ENCODE measurements at regions not wholly inside any gene's neighbourhood (a gene's known extent, or its start where the extent isn't known, plus 50 kb on each side); places are given as distances from the start of the nearest gene placed in this dataset.

- Histone ChIP-seq H3K4me1 (ENCODE audit: low read length) (no peaks in the 10 kb centered on the region), H3K27me3 (ENCODE audit: low read depth, low read length) (no peaks in the 10 kb centered on the region), H3K79me2 (ENCODE audit: low read length) (no peaks in the 10 kb centered on the region), H2AFZ (ENCODE audit: low read depth, low read length) (no peak overlapping the region), H3K36me3 (replicated peaks; ENCODE audit: low read depth, low read length) (no peaks in the 10 kb centered on the region), H3K9me3 (ENCODE audit: insufficient read depth, low read length) (no peaks in the 10 kb centered on the region), H3K4me2 (ENCODE audit: low read length) (no peak overlapping the region), H3K4me3 (ENCODE audit: low read length) (no peak overlapping the region), H3K27ac (ENCODE audit: low read length) (no peak overlapping the region), H3K9ac (ENCODE audit: low read length) (no peak overlapping the region), H4K20me1 (ENCODE audit: insufficient read depth, low read length) (no peaks in the 10 kb centered on the region)
- no peak for TF ChIP-seq CTCF (IDR thresholded peaks at IDR 0.05; ENCODE audit: low read depth, low read length)
- no peak for TF ChIP-seq EZH2phosphoT487 (IDR thresholded peaks at IDR 0.05; ENCODE audit: low read depth)
These were observed 501.6 kb downstream of the MID1IP1 start for GRCh38 chrX:39302838-39303237.

- Histone ChIP-seq H3K9me3 (ENCODE audit: insufficient read depth, low read length) (no peaks in the 10 kb centered on the region), H3K27ac (ENCODE audit: low read length) (no peak overlapping the region), H3K27me3 (ENCODE audit: low read depth, low read length) (no peaks in the 10 kb centered on the region), H3K4me2 (ENCODE audit: low read length) (no peak overlapping the region), H2AFZ (ENCODE audit: low read depth, low read length) (no peak overlapping the region), H3K4me1 (ENCODE audit: low read length) (no peaks in the 10 kb centered on the region), H3K36me3 (replicated peaks; ENCODE audit: low read depth, low read length) (no peaks in the 10 kb centered on the region), H4K20me1 (ENCODE audit: insufficient read depth, low read length) (no peaks in the 10 kb centered on the region), H3K4me3 (ENCODE audit: low read length) (no peak overlapping the region), H3K79me2 (ENCODE audit: low read length) (no peaks in the 10 kb centered on the region), H3K9ac (ENCODE audit: low read length) (no peak overlapping the region)
- no peak for TF ChIP-seq CTCF (IDR thresholded peaks at IDR 0.05; ENCODE audit: low read depth, low read length)
- no peak for TF ChIP-seq EZH2phosphoT487 (IDR thresholded peaks at IDR 0.05; ENCODE audit: low read depth)
These were observed 503.5 kb downstream of the MID1IP1 start for GRCh38 chrX:39304746-39305145.

GRCh38 chrX:39307488-39307887, 506.2 kb downstream of the MID1IP1 start:
- H3K27ac ChIP-seq (ENCODE audit: low read length), result no peak overlapping the region
- no peak overlapping the region for H3K4me3 ChIP-seq (ENCODE audit: low read length)
- H3K36me3 ChIP-seq (replicated peaks; ENCODE audit: low read depth, low read length), result no peaks in the 10 kb centered on the region
- H4K20me1 ChIP-seq (ENCODE audit: insufficient read depth, low read length), result no peaks in the 10 kb centered on the region
- no peak overlapping the region for H3K4me2 ChIP-seq (ENCODE audit: low read length)
- H3K4me1 ChIP-seq (ENCODE audit: low read length), result no peaks in the 10 kb centered on the region
- H3K9me3 ChIP-seq (ENCODE audit: insufficient read depth, low read length), result no peaks in the 10 kb centered on the region
- H2AFZ ChIP-seq (ENCODE audit: low read depth, low read length), result no peak overlapping the region
- H3K27me3 ChIP-seq (ENCODE audit: low read depth, low read length), result no peaks in the 10 kb centered on the region
- no peak for TF ChIP-seq EZH2phosphoT487 (IDR thresholded peaks at IDR 0.05; ENCODE audit: low read depth)
- TF ChIP-seq CTCF (IDR thresholded peaks at IDR 0.05; ENCODE audit: low read depth, low read length), result no peak
- no peaks in the 10 kb centered on the region for H3K79me2 ChIP-seq (ENCODE audit: low read length)
- H3K9ac ChIP-seq (ENCODE audit: low read length), result no peak overlapping the region

- Histone ChIP-seq H3K4me3 (ENCODE audit: low read length) (no peak overlapping the region), H3K27me3 (ENCODE audit: low read depth, low read length) (no peaks in the 10 kb centered on the region), H3K79me2 (ENCODE audit: low read length) (no peaks in the 10 kb centered on the region), H4K20me1 (ENCODE audit: insufficient read depth, low read length) (no peaks in the 10 kb centered on the region), H3K36me3 (replicated peaks; ENCODE audit: low read depth, low read length) (no peaks in the 10 kb centered on the region), H3K27ac (ENCODE audit: low read length) (no peak overlapping the region), H3K4me1 (ENCODE audit: low read length) (no peaks in the 10 kb centered on the region), H3K9ac (ENCODE audit: low read length) (no peak overlapping the region), H3K9me3 (ENCODE audit: insufficient read depth, low read length) (no peaks in the 10 kb centered on the region), H2AFZ (ENCODE audit: low read depth, low read length) (no peak overlapping the region), H3K4me2 (ENCODE audit: low read length) (no peak overlapping the region)
- TF ChIP-seq CTCF (IDR thresholded peaks at IDR 0.05; ENCODE audit: low read depth, low read length) (no peak), EZH2phosphoT487 (IDR thresholded peaks at IDR 0.05; ENCODE audit: low read depth) (no peak)
These were observed 506.9 kb downstream of the MID1IP1 start for GRCh38 chrX:39308126-39308525.

Data from OCI-LY3 (cell line).